GM18520 (cell line): ENCODE measurements at regions not wholly inside any gene's neighbourhood (a gene's known extent, or its start where the extent isn't known, plus 50 kb on each side); places are given as distances from the start of the nearest gene placed in this dataset.
"Not testable (repeated sequence)": the region's sequence is repeated elsewhere in the genome, so short reads cannot be mapped to it uniquely, and the experiment has no call there.

Experiments
- ATAC-seq: cut with Tn5 transposase; IDR thresholded peaks from one replicate; pipeline ENCODE4 v1.9.1; 2021; ENCODE audit not compliant: unreplicated experiment

DNA sequence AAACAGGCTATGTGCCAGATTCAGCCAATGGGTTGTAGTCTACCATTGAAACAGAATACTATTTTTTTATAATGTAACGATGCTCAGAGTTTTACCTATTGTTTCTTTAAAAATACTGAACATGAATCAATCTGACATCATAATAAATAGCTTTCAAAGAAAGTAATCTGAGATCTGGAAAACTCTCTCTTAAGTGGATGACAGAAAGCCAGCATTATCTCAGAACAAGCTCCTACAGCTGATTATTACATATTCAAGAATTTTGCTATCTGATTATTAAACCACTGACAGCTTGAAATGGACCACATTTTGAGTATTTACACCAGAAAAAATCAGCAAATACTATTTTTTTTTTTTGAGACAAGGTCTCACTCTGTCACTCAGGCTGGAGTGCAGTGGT lies 484.2 kb upstream of the SOX9 start:
- no peak for ATAC-seq

- ATAC-seq: no peak
Measured at GRCh38 chr17:71638668-71639067, 482.2 kb upstream of the SOX9 start.

DNA sequence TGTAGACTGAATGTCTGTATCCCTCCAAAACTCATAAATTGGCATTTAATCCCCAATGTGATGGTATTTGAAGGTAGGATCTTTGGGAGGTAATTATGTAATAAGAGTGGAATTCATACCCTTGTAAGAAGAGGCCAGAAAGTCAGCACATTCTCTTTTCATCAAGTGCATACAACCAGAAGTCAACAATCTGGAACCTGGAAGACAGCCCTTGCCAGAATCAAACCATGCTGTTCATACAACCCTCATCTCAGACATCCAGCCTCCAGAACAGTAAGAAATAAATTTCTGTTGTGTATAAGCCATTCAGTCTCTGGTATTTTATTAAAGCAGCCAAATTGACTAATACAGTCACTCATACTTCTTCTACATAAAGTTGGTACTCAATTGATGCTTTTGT lies 481.0 kb upstream of the SOX9 start:
- ATAC-seq: no peak

DNA sequence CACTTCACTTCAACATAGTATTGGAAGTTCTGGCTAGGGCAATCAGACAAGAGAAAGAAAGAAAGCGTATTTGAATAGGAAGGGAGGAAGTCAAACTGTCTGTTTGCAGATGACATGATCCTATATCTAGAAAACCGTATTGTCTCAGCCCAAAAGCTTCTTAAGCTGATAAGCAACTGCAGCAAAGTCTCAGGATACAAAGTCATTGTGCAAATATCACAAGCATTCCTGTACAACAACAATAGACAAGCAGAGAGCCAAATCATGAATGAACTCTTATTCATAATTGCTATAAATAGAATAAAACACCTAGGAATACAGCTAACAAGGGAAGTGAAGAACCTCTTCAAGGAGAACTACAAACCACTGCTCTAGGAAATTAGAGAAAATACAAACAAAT lies 473.9 kb upstream of the SOX9 start:
- ATAC-seq: not testable (repeated sequence)

DNA sequence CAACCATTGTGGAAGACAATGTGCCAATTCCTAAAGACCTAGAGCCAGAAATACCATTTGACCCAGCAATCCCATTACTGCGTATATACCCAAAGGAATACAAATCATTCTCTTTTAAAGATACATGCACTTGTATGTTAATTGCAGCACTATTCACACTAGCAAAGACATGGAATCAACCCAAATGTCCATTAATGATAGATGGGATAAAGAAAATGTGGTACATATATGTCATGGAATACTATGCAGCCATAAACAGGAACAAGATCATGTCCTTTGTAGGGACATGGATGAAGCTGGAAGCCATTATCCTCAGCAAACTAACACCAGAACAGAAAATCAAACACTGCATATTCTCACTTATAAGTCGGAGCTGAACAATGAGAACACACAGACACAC lies 472.5 kb upstream of the SOX9 start:
- not testable (repeated sequence) for ATAC-seq

GRCh38 chr17:71649941-71650350 lies 470.9 kb upstream of the SOX9 start:
- no peak for ATAC-seq

DNA sequence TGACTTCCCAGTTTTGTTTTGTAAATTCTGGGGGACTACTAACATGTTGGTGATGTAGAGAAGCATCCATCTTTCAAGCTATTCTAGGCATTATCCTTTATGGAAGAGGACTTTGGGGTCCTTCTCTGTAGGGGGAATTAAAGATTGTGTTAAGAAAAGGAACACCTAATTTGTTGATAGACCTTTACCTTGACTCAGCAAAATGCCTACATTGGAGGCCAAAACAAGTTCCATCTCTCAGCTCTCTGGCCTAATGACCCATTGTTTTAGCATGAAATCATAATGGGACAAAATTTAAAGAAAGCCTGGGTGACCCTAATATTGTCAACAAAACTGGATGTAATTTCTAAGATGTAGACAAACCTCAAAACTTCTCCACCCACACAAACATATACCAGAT lies 465.3 kb upstream of the SOX9 start:
- ATAC-seq: no peak

- ATAC-seq: no peak
Measured at GRCh38 chr17:71656964-71657858, 463.6 kb upstream of the SOX9 start.

DNA sequence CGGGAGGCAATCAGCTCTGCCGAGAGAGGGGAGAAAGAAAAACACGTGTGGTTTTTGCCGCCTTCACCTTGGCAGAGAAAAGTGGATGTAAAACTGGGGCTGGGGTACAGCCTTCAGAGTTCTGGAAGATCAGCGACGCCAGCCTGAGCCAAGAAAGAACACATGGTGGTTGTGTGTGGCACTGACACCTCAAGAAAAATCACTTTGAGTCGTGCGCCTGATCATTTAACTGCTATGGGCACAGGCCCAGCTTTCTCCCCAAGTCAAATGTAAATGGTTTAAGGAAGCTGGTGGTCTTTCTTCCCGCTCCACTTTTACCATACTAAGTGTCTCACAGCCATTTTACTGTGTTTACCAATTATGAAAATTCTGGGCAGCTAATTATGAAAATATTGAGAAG lies 461.8 kb upstream of the SOX9 start:
- no peak for ATAC-seq

DNA sequence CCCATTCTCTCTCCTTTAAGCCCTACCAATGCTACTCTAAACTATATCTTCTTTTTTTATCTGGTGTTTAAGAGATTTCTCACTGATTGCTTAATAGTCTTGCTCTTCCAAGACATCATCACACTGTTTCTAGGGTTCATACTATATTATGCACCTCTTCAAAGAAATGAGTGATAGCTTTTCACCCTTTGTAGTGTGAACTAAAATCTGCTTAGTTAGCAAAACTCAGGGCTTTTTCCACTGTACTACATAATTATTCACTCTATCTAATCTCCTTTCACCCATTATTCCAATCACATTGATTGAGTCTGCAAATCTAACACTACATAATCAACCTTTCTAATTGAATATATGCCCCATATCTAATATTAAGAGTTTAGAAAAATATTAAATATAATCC lies 456.0 kb upstream of the SOX9 start:
- no peak for ATAC-seq

DNA sequence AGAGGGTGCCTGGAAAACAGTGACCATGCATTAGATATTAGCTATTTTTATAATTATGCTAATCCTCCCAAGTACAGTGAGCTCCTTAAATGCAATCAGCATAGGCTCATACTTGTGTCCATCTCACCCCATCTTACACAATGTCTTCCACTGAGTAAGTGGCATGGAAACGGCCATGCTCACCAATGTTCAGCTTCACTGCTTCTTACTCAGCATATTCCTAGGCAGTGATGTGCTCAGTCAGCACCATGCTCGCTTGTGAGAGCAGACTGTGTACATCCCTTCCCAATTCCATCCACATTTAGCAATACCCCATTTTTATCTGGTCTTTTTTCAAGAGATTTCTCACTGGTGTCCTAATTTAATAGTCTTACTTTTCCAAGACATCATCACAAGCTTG lies 454.8 kb upstream of the SOX9 start:
- ATAC-seq: no peak

DNA sequence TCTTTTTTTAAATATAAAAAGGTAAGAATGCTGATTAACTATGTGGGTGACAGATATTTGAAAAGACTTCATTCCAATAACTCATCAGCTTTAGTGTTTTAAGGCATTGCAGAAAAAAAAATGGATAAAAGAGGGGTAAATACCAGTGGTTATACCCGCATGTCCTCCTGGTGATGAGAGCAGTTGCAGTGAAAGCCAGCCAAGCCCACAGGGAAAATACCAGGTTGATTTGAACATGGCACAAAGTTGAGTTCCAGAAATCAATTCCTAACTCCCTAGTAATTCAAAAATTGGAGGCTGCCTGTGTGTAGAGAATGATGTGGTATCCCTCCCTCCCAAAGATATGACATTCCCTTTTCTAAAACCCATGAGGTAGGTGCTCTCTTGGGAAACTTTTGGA lies 453.2 kb upstream of the SOX9 start:
- ATAC-seq: no peak

DNA sequence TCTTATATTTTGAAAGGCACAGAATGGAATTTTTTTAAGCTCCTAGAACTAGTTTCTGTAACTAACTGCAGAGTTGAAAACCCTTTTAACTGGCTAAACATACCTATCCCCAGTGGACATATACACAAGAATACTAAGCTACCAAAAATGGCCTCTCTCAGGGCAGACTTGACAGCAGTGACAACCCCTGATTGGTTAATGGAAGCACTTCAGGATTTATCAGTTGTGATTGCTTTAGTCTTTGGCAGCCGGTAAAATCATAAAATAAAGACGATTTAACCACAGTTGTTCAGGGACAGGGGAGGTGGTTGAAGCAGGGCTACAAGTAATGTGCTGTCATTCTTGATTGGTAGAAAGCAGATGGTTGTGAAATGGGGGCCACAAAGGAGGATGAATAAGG lies 452.0 kb upstream of the SOX9 start:
- no peak for ATAC-seq

DNA sequence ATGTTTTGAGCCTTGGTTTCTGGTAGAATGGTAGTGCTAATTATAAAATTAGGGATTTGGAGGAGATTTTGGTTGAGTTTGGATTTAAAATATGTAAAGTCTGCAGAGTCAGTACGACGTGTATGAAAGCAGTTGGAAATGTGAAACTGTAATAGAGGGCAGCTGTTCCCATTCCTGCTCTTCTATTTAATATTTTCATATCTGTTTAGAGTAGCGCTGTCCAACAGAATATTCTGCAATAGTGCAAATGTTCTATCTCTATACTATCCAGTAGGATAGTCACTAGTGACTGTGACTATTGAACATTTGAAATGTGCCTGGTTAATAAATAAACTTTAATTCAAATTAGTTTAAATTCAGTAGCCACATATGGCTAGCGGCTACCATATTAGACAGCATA lies 443.4 kb upstream of the SOX9 start:
- no peak for ATAC-seq

DNA sequence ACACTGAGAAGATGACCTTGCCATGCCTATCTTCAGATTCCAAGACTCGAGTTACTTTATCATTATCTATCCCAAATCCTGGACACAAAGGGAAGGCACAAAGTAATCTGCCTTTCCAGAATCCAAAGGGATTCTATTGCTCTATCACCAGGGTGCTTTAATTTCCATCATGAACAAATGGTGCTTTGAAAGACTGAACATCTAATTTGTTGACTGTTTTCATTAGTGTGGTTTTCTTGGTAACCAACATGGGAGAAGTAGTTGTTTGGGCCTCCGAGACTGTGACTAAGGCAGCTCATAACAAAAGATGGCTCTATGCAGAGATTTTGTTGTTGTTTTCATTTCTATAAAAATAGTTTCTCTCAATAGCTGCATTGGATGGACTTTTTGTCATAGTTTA lies 441.0 kb upstream of the SOX9 start:
- no peak for ATAC-seq

GRCh38 chr17:71681427-71682173 lies 439.2 kb upstream of the SOX9 start:
- ATAC-seq: no peak

DNA sequence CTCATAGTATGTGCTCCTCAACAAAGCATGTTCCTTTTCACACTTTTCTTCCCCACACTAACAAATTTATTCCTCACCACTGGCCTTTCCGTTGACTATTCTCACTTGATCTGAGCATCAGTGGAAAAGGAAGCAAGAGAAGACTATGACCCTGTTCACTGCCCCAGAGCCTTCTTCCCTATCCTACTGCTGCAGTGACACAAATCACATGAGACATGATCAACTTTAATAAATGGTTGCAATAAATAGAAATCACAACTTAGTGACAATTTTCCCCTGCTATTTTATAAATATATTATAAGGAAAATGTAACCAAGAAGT lies 438.7 kb upstream of the SOX9 start:
- no peak for ATAC-seq

DNA sequence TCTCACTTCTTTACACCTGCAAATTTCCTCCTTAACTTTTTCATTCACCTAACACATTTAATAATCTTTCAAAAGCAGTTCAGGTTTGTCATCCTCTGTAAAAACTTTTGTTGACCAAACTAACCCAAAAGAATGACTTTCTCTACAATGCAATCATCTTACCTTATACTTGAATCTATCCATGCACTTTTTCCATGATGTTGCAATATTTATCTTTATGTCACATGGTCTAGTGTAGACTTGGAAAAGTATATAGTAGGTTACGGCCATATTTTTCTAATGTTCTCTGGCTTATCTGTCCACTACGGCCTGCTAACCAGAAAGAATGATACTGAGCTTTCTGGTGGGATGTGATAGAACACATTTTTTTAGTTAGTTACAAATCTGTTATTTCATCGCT lies 431.0 kb upstream of the SOX9 start:
- ATAC-seq: no peak

DNA sequence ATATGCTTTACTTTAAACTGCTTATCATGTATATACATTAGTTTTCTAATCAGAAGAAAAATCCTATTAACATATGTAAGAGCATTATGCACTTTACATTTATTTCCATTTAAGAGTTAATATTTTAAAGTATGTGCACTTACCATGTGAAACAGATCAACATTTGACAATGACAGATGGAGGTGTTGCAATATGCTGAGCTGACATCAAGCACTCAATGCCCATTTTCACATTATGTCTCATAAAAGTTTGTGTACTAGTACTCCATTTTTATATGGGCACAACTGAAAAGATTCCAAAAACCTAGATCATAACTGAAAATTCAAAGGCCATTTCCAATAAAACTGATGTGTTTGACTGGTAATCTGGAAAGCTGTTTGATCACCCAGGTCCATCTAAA lies 420.9 kb upstream of the SOX9 start:
- no peak for ATAC-seq

- no peak for ATAC-seq
Measured at GRCh38 chr17:71703701-71704100, 417.1 kb upstream of the SOX9 start.

DNA sequence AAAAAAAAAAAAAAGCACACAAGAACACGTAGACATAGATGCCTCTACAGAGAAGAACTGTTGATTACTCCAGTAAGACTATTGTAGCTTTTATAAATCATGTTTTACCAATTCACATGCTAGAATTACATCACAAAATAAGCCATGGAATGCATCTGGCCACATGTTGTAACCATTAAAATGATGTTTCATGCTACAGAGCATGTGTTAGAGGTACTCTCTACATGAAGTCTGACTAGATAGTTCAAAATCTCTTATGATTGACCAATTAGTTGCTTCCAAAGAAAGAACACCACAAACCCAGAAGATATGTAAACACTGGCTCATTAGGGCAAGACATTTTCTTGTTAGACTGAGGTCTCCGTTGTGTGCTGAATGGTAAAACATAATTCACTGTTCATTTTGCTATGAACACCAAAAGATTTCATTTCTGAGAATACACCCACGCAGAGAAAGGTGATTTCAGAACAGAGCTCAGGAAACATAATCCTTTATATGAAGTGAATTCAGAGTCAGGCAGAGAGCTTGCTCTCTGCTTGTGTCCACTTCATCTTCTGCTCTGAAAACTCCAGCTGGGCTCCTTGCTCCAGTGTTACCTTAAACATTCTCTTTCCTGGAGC lies 411.4 kb upstream of the SOX9 start:
- ATAC-seq: no peak

DNA sequence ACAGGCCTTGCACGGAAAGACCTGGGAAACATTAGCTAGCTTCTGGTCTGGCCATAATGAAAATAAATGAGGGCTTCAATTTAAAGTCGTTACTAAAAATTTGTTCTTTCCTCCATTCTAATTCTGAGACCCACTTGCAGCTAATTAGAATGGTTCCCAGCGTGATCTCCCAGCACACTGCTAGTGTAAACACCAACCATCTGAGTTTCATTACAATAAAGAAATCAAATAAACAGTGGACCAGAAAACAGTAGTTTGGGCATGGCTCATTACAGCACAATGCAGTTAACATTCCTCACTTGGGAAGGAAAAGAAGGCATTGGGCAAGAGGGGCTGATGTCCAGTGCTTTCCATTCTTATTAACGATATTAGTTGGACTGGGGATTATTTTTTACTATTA lies 410.9 kb upstream of the SOX9 start:
- no peak for ATAC-seq
